ENCODE measurements at regions not wholly inside any gene's neighbourhood (a gene's known extent, or its start where the extent isn't known, plus 50 kb on each side); places are given as distances from the start of the nearest gene placed in this dataset.

DNA sequence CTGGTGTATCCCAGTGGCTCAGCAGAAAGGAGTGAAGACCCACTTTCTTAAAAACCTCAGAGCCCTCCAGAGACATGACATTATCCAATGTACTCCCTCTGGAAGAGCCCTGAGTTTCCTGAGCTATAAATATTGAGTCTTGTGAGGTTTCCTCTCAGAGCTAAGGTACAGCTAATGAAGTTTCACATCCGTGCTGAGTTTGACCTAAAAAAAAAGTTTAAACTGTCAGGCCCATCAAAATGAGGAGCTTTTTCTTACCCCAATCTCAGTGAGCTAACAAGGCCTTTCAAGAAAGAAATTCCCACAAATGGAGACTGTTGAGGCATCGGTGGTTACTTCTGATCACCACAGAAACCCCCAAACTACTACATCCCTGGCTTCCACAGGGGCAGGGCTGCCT, 65.4 kb upstream of the ST8SIA3 start:
- peaks cover 1% of the 10 kb centered on the region for H3K9me3 Mint-ChIP-seq (ENCODE audit: unreplicated experiment)
- H3K4me1 Mint-ChIP-seq (ENCODE audit: low read depth, unreplicated experiment), result no peaks in the 10 kb centered on the region
- peaks cover 5% of the 10 kb centered on the region for H3K36me3 Mint-ChIP-seq (ENCODE audit: unreplicated experiment)
- TF ChIP-seq CTCF (IDR thresholded peaks at IDR 0.05; ENCODE audit: partially characterized antibody, unreplicated experiment), result no peak
- no peak overlapping the region for H3K27ac Mint-ChIP-seq (ENCODE audit: unreplicated experiment)
- H3K4me3 Mint-ChIP-seq (ENCODE audit: unreplicated experiment), result no peak overlapping the region
- no peak for DNase-seq
- peaks cover 3% of the 10 kb centered on the region for H3K27me3 Mint-ChIP-seq (ENCODE audit: unreplicated experiment)

DNA sequence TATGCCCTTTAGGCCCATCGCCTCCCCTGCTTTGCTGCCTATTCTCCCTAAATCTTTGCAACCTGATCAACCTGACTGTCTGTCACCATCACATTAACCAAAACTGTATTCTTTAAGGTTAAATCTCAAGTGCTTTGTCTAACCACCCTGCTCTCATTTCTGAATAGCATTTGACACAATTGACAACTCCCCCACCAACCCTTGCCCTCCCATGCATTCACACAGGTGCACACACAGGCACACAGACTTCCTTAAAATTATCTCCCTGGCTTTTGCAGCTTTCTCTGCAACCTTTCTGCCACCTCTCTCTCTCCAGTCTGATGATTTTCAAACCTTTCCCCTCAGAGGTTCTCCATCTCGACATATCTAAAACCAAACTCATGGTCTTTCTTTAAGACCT, 64.6 kb upstream of the ST8SIA3 start:
- no peak for TF ChIP-seq CTCF (IDR thresholded peaks at IDR 0.05; ENCODE audit: partially characterized antibody, unreplicated experiment)
- peaks cover 3% of the 10 kb centered on the region for H3K27me3 Mint-ChIP-seq (ENCODE audit: unreplicated experiment)
- peaks cover 5% of the 10 kb centered on the region for H3K36me3 Mint-ChIP-seq (ENCODE audit: unreplicated experiment)
- H3K4me3 Mint-ChIP-seq (ENCODE audit: unreplicated experiment), result no peak overlapping the region
- no peak for DNase-seq
- H3K27ac Mint-ChIP-seq (ENCODE audit: unreplicated experiment), result no peak overlapping the region
- no peaks in the 10 kb centered on the region for H3K4me1 Mint-ChIP-seq (ENCODE audit: low read depth, unreplicated experiment)
- peaks cover 1% of the 10 kb centered on the region for H3K9me3 Mint-ChIP-seq (ENCODE audit: unreplicated experiment)

GRCh38 chr18:57294547-57294946, 57.8 kb upstream of the ST8SIA3 start:
- Mint-ChIP-seq H3K4me3 (ENCODE audit: unreplicated experiment) (no peak overlapping the region), H3K36me3 (ENCODE audit: unreplicated experiment) (peaks cover 2% of the 10 kb centered on the region)
- no peak for DNase-seq

GRCh38 chr18:57296336-57296735, 56.0 kb upstream of the ST8SIA3 start:
- Mint-ChIP-seq H3K4me3 (ENCODE audit: unreplicated experiment) (no peak overlapping the region), H3K4me1 (ENCODE audit: low read depth, unreplicated experiment) (peaks cover 1% of the 10 kb centered on the region), H3K36me3 (ENCODE audit: unreplicated experiment) (no peaks in the 10 kb centered on the region), H3K9me3 (ENCODE audit: unreplicated experiment) (no peaks in the 10 kb centered on the region), H3K27me3 (ENCODE audit: unreplicated experiment) (no peaks in the 10 kb centered on the region), H3K27ac (ENCODE audit: unreplicated experiment) (no peak overlapping the region)
- DNase-seq, result no peak
- TF ChIP-seq CTCF (IDR thresholded peaks at IDR 0.05; ENCODE audit: partially characterized antibody, unreplicated experiment), result no peak

More at GRCh38 chr18:57294547-57294946, 57.8 kb upstream of the ST8SIA3 start:
- Mint-ChIP-seq H3K4me1 (ENCODE audit: low read depth, unreplicated experiment) (no peaks in the 10 kb centered on the region), H3K9me3 (ENCODE audit: unreplicated experiment) (no peaks in the 10 kb centered on the region), H3K27ac (ENCODE audit: unreplicated experiment) (no peak overlapping the region), H3K27me3 (ENCODE audit: unreplicated experiment) (no peaks in the 10 kb centered on the region)
- no peak for TF ChIP-seq CTCF (IDR thresholded peaks at IDR 0.05; ENCODE audit: partially characterized antibody, unreplicated experiment)

GRCh38 chr18:57297306-57297705, 55.1 kb upstream of the ST8SIA3 start:
- TF ChIP-seq CTCF (IDR thresholded peaks at IDR 0.05; ENCODE audit: partially characterized antibody, unreplicated experiment), result no peak
- Mint-ChIP-seq H3K9me3 (ENCODE audit: unreplicated experiment) (peaks cover 3% of the 10 kb centered on the region), H3K27ac (ENCODE audit: unreplicated experiment) (no peak overlapping the region), H3K27me3 (ENCODE audit: unreplicated experiment) (peaks cover 4% of the 10 kb centered on the region), H3K4me3 (ENCODE audit: unreplicated experiment) (no peak overlapping the region), H3K36me3 (ENCODE audit: unreplicated experiment) (no peaks in the 10 kb centered on the region), H3K4me1 (ENCODE audit: low read depth, unreplicated experiment) (peaks cover 11% of the 10 kb centered on the region)
- no peak for DNase-seq

Data from glutamatergic neuron (in vitro differentiated cells).